ENCODE measurements at regions not wholly inside any gene's neighbourhood (a gene's known extent, or its start where the extent isn't known, plus 50 kb on each side); places are given as distances from the start of the nearest gene placed in this dataset.

- TF ChIP-seq POLR2AphosphoS5 (IDR thresholded peaks at IDR 0.05) (no peak), CTCF (IDR thresholded peaks at IDR 0.05) (no peak)
These were observed 54.4 kb downstream of the ZZZ3 start for GRCh38 chr1:77627978-77628570.
